ENCODE measurements at regions not wholly inside any gene's neighbourhood (a gene's known extent, or its start where the extent isn't known, plus 50 kb on each side); places are given as distances from the start of the nearest gene placed in this dataset.
A peak's percentile ranks its signal among the peaks of the same experiment; 100 is the strongest.

- Histone ChIP-seq H3K4me3 (ENCODE audit: insufficient read depth, low read depth, low read length) (no peak overlapping the region), H3K4me1 (ENCODE audit: insufficient read depth, low read length) (no peaks in the 10 kb centered on the region), H4K20me1 (ENCODE audit: insufficient read depth, low read length) (no peaks in the 10 kb centered on the region), H3K4me2 (ENCODE audit: low read length) (no peak overlapping the region), H3K27me3 (ENCODE audit: insufficient read depth, low read length) (no peaks in the 10 kb centered on the region), H3K36me3 (ENCODE audit: insufficient read depth, low read length) (no peaks in the 10 kb centered on the region), H3K27ac (ENCODE audit: low read depth, low read length) (no peak overlapping the region), H3K9ac (ENCODE audit: low read length) (no peak overlapping the region), H3K79me2 (ENCODE audit: insufficient read depth, low read length) (no peaks in the 10 kb centered on the region), H2AFZ (ENCODE audit: low read depth, low read length) (no peak overlapping the region), H3K9me3 (ENCODE audit: insufficient read depth, low read depth, low read length) (no peaks in the 10 kb centered on the region)
- Mint-ChIP-seq H3K27me3 (ENCODE audit: low read depth, unreplicated experiment) (peaks cover 2% of the 10 kb centered on the region), H3K4me3 (ENCODE audit: unreplicated experiment) (no peak overlapping the region), H3K36me3 (ENCODE audit: low read depth, unreplicated experiment) (no peaks in the 10 kb centered on the region), H3K9me3 (ENCODE audit: unreplicated experiment) (no peaks in the 10 kb centered on the region), H3K27ac (ENCODE audit: unreplicated experiment) (no peak overlapping the region), H3K4me1 (ENCODE audit: low read depth, unreplicated experiment) (peaks cover 2% of the 10 kb centered on the region)
- TF ChIP-seq CTCF (IDR thresholded peaks at IDR 0.05; ENCODE audit: insufficient read depth, low read depth, low read length): no peak
- TF ChIP-seq EZH2 (IDR thresholded peaks at IDR 0.05; ENCODE audit: insufficient read depth, low read length): no peak
- no peak for DNase-seq (ENCODE audit: low read depth)
- FAIRE-seq: no peak
These were observed 483.6 kb downstream of the EPHA4 start for GRCh38 chr2:221088506-221088905.

GRCh38 chr2:221095356-221095755, 476.7 kb downstream of the EPHA4 start:
- Histone ChIP-seq H3K4me1 (ENCODE audit: insufficient read depth, low read length) (peaks cover 25% of the 10 kb centered on the region), H2AFZ (ENCODE audit: low read depth, low read length) (no peak overlapping the region), H4K20me1 (ENCODE audit: insufficient read depth, low read length) (no peaks in the 10 kb centered on the region), H3K27me3 (ENCODE audit: insufficient read depth, low read length) (no peaks in the 10 kb centered on the region), H3K36me3 (ENCODE audit: insufficient read depth, low read length) (no peaks in the 10 kb centered on the region), H3K4me3 (ENCODE audit: insufficient read depth, low read depth, low read length) (no peak overlapping the region), H3K79me2 (ENCODE audit: insufficient read depth, low read length) (no peaks in the 10 kb centered on the region), H3K27ac (ENCODE audit: low read depth, low read length) (no peak overlapping the region), H3K9me3 (ENCODE audit: insufficient read depth, low read depth, low read length) (no peaks in the 10 kb centered on the region), H3K4me2 (ENCODE audit: low read length) (no peak overlapping the region), H3K9ac (ENCODE audit: low read length) (no peak overlapping the region)
- DNase-seq (ENCODE audit: low read depth): peak; percentile 63
- Mint-ChIP-seq H3K9me3 (ENCODE audit: unreplicated experiment) (no peaks in the 10 kb centered on the region), H3K27ac (ENCODE audit: unreplicated experiment) (no peak overlapping the region), H3K27me3 (ENCODE audit: low read depth, unreplicated experiment) (no peaks in the 10 kb centered on the region), H3K4me1 (ENCODE audit: low read depth, unreplicated experiment) (peaks cover 15% of the 10 kb centered on the region), H3K4me3 (ENCODE audit: unreplicated experiment) (no peak overlapping the region), H3K36me3 (ENCODE audit: low read depth, unreplicated experiment) (no peaks in the 10 kb centered on the region)
- TF ChIP-seq EZH2 (IDR thresholded peaks at IDR 0.05; ENCODE audit: insufficient read depth, low read length) (no peak), CTCF (IDR thresholded peaks at IDR 0.05; ENCODE audit: insufficient read depth, low read depth, low read length) (no peak)
- FAIRE-seq: no peak

- Histone ChIP-seq H3K27ac (ENCODE audit: low read depth, low read length) (peak overlapping the region; percentile 21), H3K36me3 (ENCODE audit: insufficient read depth, low read length) (no peaks in the 10 kb centered on the region), H3K4me2 (ENCODE audit: low read length) (peak overlapping the region; percentile 62), H4K20me1 (ENCODE audit: insufficient read depth, low read length) (no peaks in the 10 kb centered on the region), H2AFZ (ENCODE audit: low read depth, low read length) (no peak overlapping the region), H3K79me2 (ENCODE audit: insufficient read depth, low read length) (no peaks in the 10 kb centered on the region), H3K27me3 (ENCODE audit: insufficient read depth, low read length) (no peaks in the 10 kb centered on the region), H3K4me1 (ENCODE audit: insufficient read depth, low read length) (peaks cover 25% of the 10 kb centered on the region), H3K9me3 (ENCODE audit: insufficient read depth, low read depth, low read length) (no peaks in the 10 kb centered on the region), H3K9ac (ENCODE audit: low read length) (no peak overlapping the region), H3K4me3 (ENCODE audit: insufficient read depth, low read depth, low read length) (no peak overlapping the region)
- DNase-seq (ENCODE audit: low read depth): peak; percentile 52
- H3K4me3 Mint-ChIP-seq (ENCODE audit: unreplicated experiment): no peak overlapping the region
- H3K4me1 Mint-ChIP-seq (ENCODE audit: low read depth, unreplicated experiment): peaks cover 15% of the 10 kb centered on the region
- H3K27ac Mint-ChIP-seq (ENCODE audit: unreplicated experiment): no peak overlapping the region
- no peak for TF ChIP-seq EZH2 (IDR thresholded peaks at IDR 0.05; ENCODE audit: insufficient read depth, low read length)
- no peak for TF ChIP-seq CTCF (IDR thresholded peaks at IDR 0.05; ENCODE audit: insufficient read depth, low read depth, low read length)
- no peaks in the 10 kb centered on the region for H3K27me3 Mint-ChIP-seq (ENCODE audit: low read depth, unreplicated experiment)
- H3K36me3 Mint-ChIP-seq (ENCODE audit: low read depth, unreplicated experiment): no peaks in the 10 kb centered on the region
- H3K9me3 Mint-ChIP-seq (ENCODE audit: unreplicated experiment): no peaks in the 10 kb centered on the region
- no peak for FAIRE-seq
These were observed 475.2 kb downstream of the EPHA4 start for GRCh38 chr2:221096706-221097567.
